Hematopoietic multipotent progenitor cell treated with erythropoietin and hydrocortisone succinate and interleukin-3 and kit ligand, for 17 days (in vitro differentiated cells): ENCODE measurements at regions not wholly inside any gene's neighbourhood (a gene's known extent, or its start where the extent isn't known, plus 50 kb on each side); places are given as distances from the start of the nearest gene placed in this dataset.

Experiments used
- DNase-seq: peaks from one replicate; pipeline ENCODE4 v3.0.0-alpha.2; 2015; ENCODE audit warnings: low spot score

- DNase-seq: no peak
Observed at GRCh38 chr9:87249029-87249428, 248.6 kb upstream of the DAPK1 start.

GRCh38 chr9:87250205-87250604 is 247.5 kb upstream of the DAPK1 start:
- no peak for DNase-seq

GRCh38 chr9:87255431-87256155 is 242.1 kb upstream of the DAPK1 start:
- DNase-seq: no peak

GRCh38 chr9:87256973-87257372 is 240.7 kb upstream of the DAPK1 start:
- no peak for DNase-seq

- no peak for DNase-seq
Observed at GRCh38 chr9:87259543-87260518, 237.8 kb upstream of the DAPK1 start.

GRCh38 chr9:87263291-87263690 is 234.4 kb upstream of the DAPK1 start:
- DNase-seq: no peak

- no peak for DNase-seq
Observed at GRCh38 chr9:87266697-87267096, 231.0 kb upstream of the DAPK1 start.

- DNase-seq: no peak
Observed at GRCh38 chr9:87267251-87268070, 230.2 kb upstream of the DAPK1 start.

- DNase-seq: no peak
Observed at GRCh38 chr9:87269296-87270176, 228.1 kb upstream of the DAPK1 start.

- no peak for DNase-seq
Observed at GRCh38 chr9:87270221-87270847, 227.3 kb upstream of the DAPK1 start.

- no peak for DNase-seq
Observed at GRCh38 chr9:87270848-87271234, 226.8 kb upstream of the DAPK1 start.

GRCh38 chr9:87271696-87272477 is 225.8 kb upstream of the DAPK1 start:
- DNase-seq: no peak

- DNase-seq: no peak
Observed at GRCh38 chr9:87275047-87275725, 222.5 kb upstream of the DAPK1 start.

GRCh38 chr9:87276327-87276841 is 221.3 kb upstream of the DAPK1 start:
- no peak for DNase-seq

GRCh38 chr9:87276851-87277261 is 220.8 kb upstream of the DAPK1 start:
- no peak for DNase-seq

GRCh38 chr9:87277346-87277745 is 220.3 kb upstream of the DAPK1 start:
- no peak for DNase-seq

- DNase-seq: no peak
Observed at GRCh38 chr9:87278971-87279733, 218.5 kb upstream of the DAPK1 start.

GRCh38 chr9:87280421-87280820 is 217.2 kb upstream of the DAPK1 start:
- no peak for DNase-seq
